GM19023 (cell line): ENCODE measurements at regions not wholly inside any gene's neighbourhood (a gene's known extent, or its start where the extent isn't known, plus 50 kb on each side); places are given as distances from the start of the nearest gene placed in this dataset.

Experiments
- ATAC-seq: cut with Tn5 transposase; IDR thresholded peaks from one replicate; pipeline ENCODE4 v1.9.1; 2021; ENCODE audit warnings: mild to moderate bottlenecking, moderate library complexity; ENCODE audit not compliant: unreplicated experiment

DNA sequence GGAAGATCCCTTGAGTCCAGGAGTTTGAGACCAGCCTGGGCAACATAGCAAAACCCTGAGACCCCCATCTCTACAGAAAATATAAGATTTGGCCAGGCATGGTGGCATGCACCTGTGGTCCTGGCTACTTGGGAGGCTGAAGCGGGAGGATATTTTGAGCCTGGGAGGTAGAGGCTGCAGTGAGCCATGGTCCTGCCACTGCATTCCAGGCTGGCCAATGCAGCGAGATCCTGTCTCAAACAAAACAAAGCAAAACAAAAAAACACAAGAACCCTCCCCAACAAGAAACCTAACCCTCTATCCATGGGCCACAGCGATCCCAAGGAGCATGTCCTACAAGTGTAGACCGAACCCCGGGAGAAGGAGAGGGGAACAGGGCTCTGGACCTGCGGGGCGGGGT, 133.3 kb downstream of the MGAT5B start:
- ATAC-seq, result no peak

DNA sequence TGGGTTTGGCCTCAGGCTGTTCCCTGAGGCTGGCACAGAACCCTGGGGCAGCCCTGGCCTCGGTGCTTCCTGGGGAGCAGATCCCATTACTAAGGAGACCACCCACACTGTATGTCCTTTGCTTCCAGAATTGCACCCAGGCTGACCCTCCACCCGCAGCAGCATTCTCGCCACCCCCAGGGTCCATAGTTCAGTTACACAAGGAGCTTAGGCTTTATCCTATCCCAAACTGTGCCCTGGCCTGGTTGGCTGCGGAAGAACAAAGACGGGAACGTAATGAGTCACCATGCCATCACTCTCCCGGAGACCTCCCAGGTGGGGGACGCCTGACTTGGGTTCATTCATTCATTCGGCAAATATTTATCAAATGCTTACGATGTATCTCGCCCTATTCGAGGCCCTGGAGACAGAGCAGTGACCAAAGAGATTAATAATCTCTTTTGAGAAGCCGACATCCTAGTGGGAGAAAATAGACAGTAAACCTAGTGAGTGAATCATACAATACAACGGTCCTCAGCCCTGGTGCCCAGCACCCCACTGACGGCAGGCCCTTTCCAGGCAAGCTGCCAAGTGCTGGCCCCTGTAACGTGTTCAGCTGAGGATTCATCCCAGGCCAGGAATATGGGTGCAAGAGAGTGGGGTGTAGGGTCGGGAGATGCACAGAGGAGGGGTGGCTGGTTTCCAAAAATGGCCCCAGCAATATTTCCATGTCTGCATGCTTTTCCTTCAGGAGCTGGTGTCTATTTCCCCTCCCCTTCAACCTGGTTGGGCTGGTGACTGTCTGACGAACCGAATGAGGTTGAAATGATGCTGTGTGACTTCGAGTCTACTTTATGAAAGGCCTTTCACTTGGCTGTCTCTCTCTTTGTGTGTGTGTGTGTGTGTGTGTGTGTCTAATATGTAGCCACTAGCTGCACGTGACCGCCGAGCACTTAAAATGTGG, 134.2 kb downstream of the MGAT5B start:
- ATAC-seq, result no peak

DNA sequence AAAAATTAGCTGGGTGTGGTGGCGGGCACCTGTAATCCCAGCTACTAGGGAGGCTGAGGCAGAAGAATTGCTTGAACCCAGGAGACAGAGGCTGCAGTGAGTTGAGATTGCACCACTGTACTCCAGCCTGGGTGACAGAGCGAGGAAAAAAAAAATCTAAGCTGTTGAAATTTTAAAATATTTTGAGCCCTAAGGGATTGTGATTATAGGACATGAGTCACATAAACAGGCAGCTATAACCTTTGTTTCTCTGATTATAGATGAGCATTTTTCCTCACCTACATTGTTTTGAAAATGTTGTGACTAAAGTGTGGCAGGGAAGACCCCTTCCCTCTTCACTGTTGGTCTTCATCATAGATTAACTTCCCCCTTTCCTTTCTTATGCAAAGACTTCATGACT, 135.5 kb downstream of the MGAT5B start:
- no peak for ATAC-seq

DNA sequence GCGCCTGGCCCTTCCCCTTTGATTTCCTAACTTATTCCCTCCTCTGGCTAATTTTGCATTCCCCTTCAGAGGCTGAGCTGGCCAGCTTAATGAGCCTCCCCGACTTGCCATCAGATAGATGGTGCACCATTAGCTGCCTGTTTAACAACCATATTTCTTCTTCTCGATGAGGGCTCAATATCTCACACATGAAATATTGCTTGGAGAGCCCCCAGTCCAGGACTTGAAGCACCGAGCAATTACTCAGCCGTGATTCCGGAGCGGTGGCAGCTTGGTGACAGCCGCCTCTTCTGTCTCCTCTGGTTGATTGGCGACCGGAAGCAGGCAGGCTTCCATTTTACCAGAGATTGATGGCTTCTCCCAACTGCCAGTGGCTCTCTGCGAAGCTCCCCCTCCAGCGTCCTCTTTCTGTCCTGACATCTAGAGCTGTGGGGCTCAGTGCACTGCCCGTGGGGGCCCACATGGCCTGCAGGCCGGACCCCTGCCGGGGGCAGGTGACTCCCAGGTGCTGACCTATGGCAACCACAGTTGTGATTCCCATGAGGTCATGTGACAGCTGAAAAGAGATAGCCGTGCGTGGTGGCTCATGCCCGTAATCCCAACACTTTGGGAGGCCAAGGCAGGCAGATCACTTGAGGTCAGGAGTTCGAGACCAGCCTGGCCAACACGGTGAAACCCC, 133.7 kb upstream of the SEC14L1 start:
- no peak for ATAC-seq

DNA sequence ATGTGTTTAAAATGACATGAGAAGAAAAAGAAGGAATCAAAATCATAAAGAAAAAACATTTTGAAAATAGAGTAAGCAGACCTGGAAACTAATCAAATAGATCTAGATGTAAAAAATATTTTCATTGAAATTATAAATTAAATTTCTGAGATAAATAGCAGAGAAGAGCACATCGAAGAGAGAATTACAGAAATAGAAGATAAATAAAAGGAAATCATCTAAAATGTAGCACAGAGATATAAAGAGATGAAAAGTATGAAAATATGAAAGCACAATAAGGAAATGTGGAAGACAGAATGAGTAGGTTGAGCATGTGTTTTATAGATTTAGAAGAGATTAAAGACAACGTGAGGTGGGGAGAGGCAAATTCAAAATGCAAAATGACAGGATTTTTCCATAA, 130.9 kb upstream of the SEC14L1 start:
- ATAC-seq, result no peak

DNA sequence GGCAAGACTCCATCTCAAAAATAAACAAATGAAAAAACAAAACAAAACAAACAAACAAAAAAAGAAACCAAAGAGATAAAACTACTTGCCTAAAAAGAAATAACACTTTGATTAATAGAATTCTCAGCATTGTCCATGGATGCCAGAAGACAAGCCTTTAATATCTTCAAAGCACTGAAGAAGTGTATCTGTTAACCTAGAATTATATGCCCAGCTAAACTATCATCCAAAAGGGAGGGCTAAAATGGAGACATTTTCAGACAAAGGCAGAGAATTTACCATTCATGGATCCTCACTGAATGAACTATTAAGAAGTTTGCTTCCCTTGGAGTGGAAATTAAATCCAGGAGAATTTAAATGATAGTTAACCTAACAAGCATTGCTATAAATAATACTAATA, 130.1 kb upstream of the SEC14L1 start:
- no peak for ATAC-seq

DNA sequence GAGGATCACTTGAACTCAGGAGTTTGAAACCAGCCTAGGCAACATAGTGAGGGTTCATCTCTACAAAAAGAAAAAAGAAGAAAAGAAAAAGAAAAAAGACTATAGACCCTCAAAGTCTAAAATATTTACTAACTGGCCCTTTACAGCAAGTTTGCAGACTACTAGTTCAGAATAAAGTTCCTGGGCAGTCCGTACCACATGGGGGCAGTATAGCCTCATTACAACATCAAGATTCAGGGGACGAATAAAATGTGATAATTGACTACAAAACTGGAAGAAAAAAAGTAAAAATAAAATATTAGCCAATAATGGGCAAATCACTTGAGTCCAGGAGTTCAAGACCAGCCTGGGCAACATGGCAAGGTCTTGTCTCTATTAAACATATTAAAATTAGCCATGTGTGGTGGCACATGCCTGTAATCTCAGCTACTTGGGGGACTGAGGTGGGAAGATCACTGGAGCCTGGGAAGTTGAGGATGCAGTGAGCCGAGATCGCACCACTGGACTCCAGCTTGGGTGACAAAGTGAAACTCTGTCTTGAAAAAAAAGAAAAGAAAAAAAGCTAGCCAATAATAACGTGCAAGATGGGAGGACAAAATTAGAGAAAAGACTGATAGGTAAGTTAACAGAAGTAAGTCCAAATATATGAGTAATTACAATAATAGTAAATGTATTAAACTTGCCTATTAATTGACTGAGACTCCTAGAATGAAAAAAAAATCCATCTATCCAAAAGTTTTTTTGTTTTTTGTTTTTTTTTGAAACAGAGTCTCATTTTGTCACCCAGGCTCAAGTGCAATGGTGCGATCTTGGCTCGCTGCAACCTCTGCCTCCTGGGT, 129.4 kb upstream of the SEC14L1 start:
- ATAC-seq, result no peak

DNA sequence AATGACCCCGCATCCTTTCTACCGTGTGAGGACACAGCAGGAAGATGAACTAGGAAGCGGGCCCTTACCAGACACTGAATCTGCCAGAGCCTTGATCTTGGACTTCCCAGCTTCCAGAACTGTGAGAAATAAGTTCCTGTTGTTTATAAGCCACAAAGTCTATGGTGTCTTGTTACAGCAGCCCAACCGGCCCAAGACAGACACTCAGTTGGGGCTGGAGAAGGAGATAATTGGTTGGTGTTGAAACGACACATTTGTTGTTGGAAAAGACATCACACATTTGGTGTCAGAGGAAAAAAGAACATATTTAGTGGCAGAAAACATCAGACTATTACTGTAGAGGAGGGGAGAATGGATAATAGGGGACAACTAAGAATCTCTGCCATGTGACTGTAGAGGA, 122.3 kb upstream of the SEC14L1 start:
- no peak for ATAC-seq

DNA sequence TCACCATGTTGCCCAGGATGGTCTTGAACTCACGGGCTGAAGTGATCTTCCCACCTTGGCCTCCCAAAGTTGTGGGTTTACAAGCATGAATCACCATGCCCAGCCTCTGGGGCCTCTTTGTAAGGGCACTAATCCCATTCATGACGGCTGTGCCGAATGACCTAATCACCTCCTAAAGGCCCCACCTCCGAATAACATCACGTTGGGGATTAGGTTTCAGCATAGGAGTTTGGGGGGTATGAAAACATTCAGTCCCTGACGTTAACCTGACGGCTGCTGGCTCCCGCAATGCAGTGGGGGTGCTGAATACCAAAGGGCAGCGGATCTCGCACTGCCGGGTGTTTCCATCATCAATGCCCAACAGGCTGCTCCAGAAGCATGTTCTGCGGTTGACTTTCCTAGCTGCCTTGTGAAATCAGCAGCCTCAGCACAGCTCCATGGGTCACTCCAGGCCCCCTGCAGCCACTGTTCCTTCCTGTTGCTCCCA, 120.8 kb upstream of the SEC14L1 start:
- ATAC-seq, result no peak

DNA sequence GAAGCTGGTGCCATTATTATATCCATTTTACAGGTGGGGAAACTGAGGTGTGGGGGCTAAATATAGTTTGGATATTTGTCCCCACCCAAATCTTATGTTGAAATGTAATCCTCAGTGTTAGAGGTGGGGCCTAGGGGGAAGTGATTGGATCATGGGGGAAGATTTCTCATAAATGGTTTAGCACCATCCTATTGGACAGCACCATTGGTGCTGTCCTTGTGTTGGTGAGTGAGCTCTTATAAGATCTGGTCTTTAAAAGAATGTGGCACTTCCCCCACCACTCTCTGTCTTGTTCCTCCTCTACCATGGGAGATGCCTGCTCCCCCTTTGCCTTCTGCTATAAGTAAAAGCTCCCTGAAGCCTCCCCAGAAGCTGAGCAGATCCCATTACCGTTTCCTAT, 119.8 kb upstream of the SEC14L1 start:
- no peak for ATAC-seq

DNA sequence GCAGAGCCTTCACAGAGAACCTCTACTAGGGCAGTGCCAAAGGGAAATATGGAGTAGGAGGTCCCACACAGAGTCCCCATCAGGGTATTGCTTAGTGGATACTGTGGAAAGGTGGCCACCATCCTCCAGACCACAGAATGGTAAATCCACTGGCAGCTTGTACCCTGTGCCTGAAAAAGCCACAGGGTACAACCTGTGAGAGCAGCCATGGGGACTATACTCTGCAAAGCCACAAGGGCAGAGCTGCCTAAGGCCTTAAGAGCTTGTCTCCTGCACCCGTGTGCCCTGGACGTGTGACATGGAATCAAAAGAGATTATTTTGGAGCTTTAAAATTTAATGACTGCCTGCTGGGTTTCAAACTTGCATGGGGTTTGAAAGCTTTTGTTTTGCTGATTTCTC, 118.0 kb upstream of the SEC14L1 start:
- ATAC-seq, result no peak

DNA sequence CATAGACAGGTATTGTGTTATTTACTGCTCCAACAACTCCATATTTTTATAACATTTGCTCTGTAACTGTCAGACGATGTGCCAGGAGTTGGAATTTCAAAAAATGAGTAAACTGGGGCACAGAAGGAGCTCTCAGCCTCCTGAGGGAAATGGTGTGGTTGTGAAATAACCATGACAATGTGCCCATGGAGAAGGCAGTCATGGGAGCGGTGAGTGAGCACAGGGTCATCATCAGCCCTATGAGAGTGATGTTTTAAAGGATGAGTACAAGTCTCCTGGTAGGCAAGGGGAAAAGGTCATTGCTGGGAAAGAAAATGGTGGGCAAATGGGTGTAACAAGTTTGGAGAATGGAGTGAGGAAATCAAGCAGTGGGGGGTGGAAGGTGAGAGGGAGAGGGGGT, 115.0 kb upstream of the SEC14L1 start:
- no peak for ATAC-seq

DNA sequence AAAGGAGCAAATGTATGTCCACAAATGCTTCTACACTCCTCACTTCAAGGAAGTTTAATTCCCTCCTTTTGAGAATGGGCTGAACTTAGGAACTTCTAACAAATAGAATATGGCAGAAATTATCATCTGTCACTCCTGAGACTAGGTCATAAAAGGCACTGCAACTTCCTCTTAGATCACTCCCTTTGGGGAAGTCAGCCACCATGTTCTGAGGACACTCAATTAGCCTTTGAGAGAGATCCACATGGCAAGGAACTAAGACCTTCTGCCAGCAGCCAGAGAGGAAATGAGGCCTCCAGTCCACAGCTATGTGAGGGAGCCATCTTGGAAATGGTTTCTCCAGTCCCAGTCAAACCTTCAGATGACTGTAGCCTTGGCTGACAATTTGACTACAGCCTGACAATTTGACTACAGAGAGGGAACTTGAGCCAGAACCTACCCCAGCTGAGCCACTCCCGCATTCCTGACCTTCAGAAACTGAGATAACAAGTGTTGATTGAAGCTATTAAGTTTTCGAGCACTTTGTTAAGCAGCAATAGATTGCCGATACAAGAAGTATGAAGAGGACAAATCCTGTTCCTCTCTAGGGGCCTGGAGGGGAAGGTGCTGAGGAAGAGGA, 113.4 kb upstream of the SEC14L1 start:
- no peak for ATAC-seq

DNA sequence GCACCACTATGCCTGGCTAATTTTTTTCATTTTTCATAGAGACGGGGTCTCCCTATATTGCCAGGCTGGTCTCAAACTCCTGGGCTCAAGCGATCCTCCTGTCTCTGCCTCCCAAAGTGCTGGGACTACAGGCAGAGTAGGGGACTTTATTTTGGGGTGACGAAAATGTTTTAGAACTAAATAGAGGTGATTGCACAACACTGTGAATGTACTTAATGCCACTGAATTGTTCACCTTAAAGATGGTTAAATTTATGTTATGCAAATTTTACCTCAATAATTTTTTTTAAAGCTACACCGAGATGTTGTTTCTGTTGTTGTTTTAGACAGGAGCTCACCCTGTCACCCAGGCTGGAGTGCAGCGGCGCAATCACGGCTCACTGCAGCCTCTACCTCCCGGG, 111.9 kb upstream of the SEC14L1 start:
- no peak for ATAC-seq

DNA sequence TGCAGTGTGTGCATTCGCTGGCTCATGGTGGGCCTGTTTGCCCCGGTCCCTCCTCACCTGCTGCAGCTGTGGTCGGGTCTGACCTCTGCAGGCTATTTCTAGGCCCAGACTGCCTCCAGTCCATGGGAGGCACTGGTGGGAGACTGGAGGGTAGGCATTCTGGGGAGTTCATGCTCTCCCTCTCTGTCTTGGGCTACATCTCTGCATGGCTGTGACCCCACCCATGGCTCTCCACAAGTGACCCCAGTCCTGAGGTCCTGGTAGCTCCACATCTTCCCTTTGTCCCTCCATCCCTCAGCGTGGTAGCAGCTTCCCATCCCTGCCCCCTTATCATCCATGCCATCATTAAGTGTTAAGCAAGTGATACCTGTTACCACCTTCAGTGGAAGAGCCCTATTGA, 107.8 kb upstream of the SEC14L1 start:
- no peak for ATAC-seq

DNA sequence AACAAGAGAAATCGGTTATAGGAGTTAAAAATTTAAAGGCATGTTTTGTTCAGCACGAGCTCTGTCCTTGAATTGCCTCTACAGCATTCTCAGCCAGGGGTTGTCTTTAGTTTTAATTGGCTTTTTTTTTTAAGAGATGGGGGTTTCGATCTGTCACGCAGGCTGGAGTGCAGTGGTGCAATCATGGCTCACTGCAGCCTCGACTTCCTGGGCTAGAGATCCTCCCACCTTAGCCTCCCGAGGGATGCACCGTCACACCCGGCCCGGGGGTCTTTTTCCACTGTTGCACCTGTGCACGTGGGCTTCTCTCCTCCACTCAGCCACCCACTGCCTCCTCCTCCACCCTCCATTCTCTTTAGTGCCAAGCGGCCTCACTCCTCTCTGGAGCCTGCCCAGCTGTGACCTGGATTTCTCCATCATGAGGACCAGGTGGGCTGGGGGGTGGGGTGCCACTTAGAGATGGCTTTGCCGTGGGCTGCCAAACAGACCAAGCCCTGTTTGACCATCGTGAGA, 106.8 kb upstream of the SEC14L1 start:
- no peak for ATAC-seq

DNA sequence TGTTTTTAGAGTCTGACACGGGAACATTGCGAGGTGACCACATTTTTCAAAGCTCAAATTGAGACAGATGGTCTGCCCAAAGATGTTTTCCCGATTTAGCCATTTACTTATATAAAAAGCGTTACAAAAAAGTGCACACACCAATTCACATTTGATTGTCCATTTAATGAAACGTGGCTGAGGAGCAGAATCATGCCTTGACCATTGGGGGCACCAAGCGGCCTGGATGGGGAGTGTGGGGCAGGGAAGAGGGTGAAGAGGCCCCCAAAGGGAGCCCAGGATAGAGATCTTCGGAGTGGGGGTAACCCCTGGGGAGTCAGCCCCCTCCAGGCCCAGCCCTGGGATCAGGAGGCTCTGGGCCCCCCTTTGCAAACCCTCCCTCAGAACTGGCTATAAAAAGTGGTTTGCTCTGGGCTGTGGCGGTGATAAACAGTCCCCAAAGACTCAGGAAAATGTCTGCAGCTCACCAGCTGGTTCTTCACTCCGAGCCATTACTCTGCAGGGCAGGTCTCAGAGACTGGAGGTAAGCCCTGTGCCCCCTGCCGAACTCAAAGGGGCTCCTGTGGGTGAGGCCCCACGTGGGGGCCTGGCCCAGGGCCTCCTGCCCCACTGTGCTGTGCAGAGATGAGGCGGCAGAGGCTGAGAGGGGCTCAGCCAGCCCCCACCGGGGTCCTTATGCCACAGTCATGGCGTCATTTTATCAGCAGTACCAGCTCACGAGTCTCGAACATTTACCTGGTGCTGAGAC, 105.9 kb upstream of the SEC14L1 start:
- no peak for ATAC-seq

DNA sequence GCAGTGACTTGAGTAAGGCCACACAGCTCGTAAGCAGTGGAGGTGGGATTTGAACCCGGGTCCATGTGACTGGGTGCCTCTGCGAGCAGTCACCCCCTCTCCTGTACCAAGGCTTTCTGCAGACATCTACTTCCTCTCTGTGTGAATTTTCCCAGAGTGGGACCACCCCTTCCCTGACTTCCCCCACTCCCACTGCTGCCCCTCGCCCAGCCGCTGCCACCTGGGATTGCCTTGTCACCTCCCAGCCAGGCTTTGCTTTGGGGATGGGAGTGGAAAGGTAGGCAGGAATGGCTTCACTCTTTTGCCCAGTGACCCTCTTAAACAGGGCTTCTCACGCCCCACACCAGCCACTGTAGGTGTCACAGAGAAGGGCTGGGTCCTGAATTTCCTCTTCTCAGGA, 105.2 kb upstream of the SEC14L1 start:
- ATAC-seq, result no peak

DNA sequence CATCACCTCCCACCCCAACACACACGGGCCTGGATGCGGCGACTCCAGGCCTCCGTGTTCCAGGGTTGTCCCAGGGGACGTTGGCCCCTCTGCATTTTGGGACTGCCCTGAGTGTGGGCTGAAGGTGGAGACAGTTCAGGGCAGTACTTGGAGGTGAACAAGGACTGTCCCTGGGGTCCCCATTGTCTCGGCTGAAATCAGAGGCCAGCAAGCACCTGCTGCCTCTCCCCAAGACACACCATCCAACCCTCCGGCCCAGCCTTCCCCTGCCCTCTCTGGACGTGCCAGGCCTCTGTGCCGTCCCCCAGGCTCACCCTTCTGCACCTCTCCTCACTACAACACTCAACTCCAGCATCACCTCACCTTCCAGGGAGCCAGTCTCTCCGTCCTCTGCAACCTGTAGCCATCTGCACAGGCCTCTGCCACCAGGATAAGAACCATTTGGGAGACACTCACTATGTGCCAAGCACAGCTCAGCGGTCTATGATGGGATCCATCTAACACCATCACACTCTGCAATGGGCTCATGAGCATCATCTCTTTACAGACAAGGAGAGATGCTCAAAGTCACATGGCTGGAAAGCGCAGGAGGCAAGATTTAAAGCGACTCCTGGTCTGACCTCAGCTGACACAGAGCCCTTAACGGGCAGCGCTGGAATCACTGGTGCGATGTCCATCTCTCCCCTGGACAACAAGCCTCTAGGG, 104.5 kb upstream of the SEC14L1 start:
- ATAC-seq, result no peak
